ENCODE measurements at regions not wholly inside any gene's neighbourhood (a gene's known extent, or its start where the extent isn't known, plus 50 kb on each side); places are given as distances from the start of the nearest gene placed in this dataset.

- no peak for ATAC-seq
- TF ChIP-seq POLR2AphosphoS5 (IDR thresholded peaks at IDR 0.05): no peak
- H3K4me3 ChIP-seq: no peak overlapping the region
These were observed 50.7 kb upstream of the ELL2 start for GRCh38 chr5:96012399-96012798.

More at GRCh38 chr5:96012399-96012798, 50.7 kb upstream of the ELL2 start:
- Histone ChIP-seq H3K27me3 (no peaks in the 10 kb centered on the region), H3K4me1 (no peaks in the 10 kb centered on the region), H3K36me3 (no peaks in the 10 kb centered on the region), H3K9me3 (no peaks in the 10 kb centered on the region), H3K27ac (no peak overlapping the region)

Small RNA genes in the stretch of these regions (small RNA-seq; reads per million reads assigned to genes)
- gene MIR583 (0 reads per million in 4 donors), gene RNU6-524P (0 reads per million in 4 donors)

Measured in gastroesophageal sphincter (tissue), 4 donors.